Muscle of arm (tissue), 1 donor: ENCODE measurements at regions not wholly inside any gene's neighbourhood (a gene's known extent, or its start where the extent isn't known, plus 50 kb on each side); places are given as distances from the start of the nearest gene placed in this dataset.

ENCODE experiments used
- DNase-seq: peaks from one replicate; pipeline ENCODE4 v3.0.0-alpha.2; 2013

DNA sequence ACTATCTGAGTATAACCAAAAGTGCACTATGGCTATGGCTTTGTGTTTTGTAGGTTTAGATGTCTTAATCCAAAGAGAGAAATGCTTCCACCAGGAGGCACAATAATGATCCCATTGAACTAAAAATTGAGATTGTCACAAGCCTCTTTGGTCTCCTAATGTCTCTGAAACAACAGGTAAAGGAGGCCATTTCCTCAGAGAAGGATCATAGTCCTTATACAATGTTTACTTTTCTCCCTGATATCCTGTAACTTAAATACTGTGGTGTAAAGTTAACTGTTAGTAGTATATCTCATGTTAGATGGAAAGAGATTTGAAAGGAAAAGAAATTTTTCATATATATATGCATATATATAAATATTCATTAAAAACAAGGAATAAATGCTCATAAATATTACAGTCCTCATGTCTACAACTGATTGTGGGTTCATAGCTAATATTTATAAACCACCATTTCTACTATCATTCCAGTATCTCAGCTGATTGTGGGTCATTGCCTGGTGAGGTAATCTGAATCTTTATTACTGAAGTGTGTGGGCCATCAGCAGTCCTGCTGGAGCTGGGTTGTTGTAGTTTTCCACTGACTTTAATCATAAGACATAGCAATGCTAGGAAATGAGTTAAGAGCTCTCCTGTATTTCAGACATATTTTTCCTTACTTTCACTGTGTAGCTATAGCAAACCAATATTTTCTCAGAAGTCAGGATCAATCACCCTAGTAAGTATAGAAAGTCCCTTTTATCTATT lies 1230.4 kb downstream of the PCDH18 start:
- no peak for DNase-seq

DNA sequence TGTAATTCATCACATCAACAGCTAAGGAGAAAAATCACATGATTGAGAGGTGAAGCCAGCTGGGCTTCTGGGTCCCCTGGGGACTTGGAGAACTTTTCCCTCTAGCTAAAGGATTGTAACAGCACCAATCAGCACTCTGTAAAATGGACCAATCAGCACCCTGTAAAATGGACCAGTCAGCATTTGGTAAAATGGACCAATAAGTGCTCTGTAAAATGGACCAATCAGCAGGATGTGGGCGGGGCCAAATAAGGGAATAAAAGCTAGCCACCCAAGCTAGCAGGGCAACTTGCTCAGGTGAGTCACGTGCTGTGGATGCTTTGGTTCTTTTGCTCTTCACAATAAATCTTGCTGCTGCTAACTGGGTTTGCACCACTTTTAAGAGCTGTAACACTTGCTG lies 1248.3 kb downstream of the PCDH18 start:
- no peak for DNase-seq

DNA sequence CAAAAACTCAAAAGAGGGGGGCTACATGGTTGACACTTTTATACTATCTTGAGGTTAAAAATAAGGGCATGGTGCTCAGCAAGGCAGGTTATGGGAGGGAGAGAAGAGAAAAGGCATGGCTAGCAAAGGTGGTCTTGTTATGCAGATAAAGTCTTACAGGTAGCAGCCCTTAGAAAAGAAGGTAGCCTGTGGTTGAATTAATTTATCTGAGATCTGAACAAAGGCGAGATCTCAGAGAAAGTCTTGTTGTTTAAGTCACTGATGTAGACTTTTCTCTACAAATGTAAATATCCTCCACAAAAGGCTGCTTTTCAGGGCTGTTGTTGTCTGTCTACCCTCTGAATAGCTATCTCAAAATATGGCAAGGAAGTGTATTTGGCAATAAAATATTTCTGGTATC lies 1250.4 kb downstream of the PCDH18 start:
- DNase-seq, result no peak

DNA sequence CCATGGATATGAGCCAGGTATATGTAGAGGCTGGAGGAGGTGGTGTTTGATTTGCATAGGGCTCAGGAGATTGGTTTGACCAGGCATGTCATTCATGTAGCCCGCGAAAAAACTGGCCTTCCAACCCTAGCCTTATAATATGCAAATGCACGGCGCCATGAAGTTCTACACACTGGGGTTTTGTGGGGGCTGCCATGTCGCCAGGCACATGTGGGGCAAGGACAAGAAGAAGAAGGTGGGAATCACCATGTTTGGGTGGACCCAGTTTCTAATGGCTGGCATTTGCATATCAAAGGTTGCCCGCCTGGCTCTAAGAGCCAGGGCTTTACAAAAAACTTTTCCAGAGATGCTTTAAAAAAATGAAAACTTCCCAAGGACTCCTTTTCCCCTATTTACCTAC lies 1251.0 kb downstream of the PCDH18 start:
- DNase-seq, result no peak

DNA sequence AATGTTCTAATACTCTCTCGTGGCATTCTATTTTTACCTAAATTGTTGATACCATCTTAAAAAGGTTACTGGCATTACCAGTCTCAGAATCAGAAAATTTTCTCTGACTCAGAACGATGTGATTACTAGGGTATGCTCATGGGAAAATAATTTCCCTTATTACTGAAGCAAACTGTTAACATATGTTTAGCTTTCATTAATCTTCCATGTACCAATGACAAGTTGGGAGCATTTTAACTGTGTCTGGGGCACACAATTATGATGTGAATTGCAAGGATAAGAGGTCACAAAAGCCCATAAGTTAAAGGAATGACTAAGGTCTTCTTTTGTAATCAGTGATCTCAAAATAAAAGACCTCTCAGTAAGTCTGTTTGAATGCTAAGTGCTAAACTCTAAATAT lies 1254.6 kb downstream of the PCDH18 start:
- no peak for DNase-seq

DNA sequence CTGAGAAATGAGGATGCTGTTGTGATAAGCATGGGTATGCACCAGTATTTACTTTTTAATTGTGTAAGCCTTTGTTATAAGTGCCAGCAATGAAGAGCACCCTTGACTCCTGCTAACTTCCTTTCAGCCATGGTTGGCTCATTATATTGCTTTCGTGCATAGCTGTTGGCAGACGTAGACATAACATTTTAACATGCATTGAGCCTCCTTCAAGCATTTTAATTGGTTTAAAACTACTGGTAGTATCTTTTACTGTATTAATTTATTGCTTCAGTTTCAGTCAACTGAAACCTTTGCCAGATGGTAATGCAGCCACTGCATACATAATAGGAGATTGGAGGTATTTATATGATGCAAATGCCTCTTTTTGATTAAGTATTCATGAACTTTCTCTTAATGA lies 1285.4 kb downstream of the PCDH18 start:
- no peak for DNase-seq

DNA sequence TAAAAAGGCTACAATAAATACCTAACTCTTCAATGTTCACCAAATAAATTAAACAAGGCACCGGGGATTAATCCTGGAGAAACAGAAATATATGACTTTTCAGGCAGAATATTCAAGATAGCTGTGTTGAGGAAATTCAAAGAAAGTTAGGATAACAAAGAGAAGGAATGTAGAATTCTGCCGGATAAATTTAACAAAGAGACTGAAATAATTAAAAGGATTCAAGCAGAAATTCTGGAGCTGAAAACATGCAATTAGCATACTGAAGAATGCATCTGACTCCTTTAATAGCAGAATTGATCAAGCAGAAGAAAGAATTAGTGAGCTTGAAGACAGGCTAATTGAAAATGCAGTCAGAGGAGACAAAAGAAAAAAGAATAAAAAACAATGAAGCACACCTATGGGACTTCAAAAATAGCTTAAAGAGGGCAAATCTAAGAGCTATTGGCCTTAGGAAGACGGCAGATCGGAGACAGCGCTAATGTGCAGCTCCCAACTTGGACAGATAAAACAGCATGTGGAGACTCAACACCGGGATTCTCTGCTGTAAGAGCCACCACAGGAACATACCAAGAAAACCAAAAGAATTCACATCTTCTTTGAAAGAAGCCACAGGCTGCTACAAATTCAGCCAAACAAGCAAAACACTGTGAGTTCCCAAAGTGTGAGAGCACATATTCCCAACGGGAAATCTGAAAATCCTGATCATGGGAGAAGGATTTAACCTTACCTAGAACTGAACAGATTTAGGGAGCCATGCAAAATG lies 1290.9 kb downstream of the PCDH18 start:
- no peak for DNase-seq

DNA sequence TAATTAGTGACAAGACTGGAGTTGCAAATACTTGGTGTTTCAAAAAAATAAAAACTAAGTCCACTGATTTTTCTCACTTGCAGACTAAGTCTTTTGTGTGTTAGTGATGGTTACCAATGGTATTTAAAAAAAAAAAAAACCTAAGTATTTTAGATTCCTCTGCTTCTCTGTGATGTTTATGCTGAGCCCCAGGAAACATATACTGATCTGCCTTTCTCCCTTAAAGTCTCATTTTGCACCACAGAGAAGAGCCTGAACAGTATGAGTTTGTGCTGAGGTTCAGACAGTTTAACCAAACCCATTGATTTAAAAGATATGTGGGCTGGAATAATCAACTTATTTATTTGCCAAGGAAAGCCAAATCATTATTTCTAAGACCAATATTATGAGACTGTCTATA lies 1305.0 kb downstream of the PCDH18 start:
- no peak for DNase-seq

DNA sequence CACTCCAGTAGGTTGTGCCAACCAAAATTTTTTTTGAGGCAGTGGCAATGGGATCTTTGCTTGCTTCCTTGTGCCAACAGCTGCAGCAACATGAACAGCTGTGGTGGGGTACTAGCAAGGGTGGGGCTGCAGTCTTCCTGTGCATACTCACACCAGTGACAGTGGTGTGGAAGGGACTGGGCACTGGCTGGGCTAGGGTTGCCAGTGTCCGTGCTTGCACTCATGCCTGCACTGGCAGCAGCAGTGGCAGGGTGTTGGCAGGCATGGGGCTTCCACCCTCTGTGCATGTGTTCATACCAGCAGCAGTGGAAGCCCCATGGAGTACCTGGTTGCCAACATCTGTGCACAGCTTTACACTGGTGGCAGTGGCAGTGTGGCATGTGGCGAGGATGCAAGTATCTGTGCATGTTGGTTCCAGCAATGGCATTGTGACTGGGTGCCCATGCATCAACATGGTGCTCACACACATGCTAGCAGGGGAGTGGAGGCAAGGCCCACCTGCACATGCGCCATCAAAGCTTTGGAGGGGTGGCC lies 1312.6 kb downstream of the PCDH18 start:
- no peak for DNase-seq

DNA sequence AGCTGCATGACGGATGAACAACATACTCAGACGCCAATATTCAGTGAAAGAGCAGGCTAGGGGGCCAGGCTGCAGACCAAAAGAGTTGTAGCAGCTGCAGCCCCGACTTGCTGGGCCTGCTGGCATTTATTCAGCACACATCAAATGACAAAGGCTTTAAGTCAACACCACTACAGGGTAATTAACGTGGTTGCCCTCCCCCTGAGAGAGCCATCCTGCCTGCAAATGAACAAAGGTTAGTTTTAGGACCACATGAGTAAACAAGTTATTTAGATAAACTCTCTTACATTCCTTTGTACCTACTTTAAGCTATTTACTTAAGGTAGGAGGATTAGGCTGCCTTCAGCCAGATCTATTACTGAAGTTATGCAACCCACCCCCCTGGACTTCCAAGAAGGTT lies 1329.1 kb downstream of the PCDH18 start:
- no peak for DNase-seq

DNA sequence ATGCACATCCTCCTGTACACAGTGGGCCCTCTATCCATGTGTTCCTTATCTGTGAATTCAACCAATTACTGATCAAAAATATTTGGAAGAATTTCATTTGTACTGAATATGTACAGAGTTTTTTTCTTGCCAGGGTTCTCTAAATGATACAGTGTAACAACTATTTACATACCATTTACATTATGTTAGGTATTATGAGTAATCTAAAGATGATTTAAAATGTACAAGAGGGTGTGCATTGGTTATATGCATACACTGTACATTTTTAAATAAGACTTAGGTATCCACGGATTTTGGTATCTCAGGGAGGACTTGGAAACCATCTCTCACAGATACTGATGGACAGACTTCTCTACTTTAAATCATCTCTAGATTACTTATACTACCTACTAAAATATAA lies 1333.9 kb downstream of the PCDH18 start:
- DNase-seq, result no peak

DNA sequence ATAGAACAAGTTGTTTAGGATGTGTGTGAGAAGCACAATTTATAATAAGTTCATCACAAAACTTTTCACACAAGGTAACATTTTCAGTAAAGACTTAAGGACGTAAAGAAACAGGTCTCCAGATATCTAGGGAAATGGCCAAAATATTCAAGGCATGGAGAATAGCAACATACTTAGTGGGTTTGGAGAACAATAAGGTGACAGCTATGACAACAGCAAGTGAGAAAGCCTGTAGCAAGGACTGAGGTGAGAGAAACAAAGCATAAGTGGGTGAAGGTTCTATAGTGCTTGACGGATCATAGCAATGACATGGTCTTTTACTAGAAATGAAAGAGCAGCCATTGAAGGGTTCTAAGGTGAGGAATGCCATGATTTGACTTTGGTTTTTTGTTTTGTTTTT lies 1337.3 kb downstream of the PCDH18 start:
- DNase-seq, result no peak

DNA sequence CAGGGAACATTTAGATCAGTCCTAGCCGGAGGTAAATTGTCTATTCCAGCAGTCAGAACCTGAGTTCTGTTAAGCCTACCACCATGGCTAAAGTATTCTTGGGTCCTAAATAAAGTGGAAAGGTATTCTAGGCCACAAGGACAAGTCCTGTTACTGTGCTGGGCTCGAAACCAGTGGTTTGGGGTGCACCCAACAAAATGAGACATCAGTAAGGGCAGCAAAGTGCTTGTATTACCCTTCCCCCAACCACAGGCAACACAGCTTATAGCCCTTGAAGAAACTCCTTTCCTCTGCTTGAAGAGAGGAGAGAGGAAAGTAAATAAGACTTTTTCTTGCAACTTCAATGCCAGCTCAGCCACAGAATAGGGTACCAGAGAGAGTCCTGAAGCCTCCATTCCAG lies 1345.6 kb downstream of the PCDH18 start:
- no peak for DNase-seq

DNA sequence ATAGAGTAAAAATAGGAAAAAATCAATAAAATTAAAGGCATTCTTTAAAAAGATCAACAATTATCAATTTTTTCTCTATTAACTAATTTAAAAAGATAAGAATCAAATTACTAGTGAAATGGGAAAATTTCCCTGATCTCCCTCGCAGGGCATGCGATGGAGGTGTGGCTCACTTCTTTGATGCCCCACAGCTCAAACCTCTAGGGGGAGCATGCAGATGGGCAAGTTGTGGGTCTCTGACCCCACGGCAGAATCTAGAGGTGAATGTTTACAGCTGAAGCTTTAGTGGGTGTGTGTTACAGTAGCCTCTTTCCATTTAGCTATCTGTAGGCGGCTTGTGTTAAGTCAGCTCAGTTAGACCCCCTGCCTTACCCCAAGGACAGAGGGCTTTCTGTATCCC lies 1348.8 kb downstream of the PCDH18 start:
- DNase-seq, result no peak

DNA sequence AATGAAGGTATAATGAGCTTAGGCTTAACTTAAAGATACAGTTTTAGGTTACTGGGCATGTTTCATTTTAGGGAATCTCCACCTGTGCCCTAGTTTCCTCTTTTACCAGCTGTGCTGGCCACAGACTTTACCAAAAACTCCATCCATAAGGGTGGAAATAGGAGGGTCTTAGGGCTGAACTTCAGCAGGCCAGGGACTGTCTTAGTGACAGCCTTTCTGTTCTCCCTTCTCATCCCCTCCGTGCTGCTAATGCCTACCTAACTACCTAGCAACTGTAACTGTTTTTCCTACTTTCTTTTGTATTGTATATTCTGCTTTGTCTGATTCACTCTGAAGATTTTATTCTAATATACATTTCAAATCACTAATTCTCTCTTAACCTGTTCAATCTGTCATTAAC lies 1375.3 kb downstream of the PCDH18 start:
- DNase-seq, result no peak

DNA sequence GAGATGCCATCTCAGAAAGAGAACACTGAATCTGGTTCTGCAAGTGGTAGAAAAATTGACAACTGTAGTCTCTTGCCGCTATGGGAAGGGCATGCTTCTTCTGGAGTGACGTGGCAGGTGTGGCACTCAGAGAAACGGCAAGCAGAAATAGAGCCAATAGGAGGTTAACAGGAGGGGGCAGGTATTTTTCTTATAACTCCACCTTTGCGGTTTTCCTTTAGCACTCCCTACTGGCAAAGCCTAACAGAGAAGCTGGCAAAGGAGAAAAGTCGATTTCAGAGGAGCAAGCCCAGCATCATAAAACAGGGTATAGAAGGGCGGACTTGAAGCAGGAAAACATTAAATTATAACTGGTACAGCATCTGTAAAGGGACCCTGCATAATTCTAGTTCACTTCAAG lies 1382.2 kb downstream of the PCDH18 start:
- no peak for DNase-seq

DNA sequence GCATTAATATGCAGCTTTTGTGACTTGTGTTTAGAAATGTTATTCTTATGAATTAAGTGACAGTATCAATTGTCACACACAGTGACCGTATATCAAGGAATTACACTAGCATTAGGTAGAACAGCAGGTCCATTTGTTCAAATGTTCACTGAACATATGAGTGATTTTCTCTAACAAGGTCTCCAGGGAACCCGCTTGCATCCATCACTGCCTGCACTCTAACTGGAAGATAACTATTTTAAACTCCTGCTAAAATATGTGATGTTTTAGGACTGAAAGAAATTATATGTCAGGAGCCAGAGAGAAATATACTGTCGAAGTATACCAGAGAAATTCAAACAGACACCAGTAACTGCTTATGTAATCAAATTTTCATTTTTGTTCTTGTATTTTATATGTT lies 1395.7 kb downstream of the PCDH18 start:
- DNase-seq, result no peak

DNA sequence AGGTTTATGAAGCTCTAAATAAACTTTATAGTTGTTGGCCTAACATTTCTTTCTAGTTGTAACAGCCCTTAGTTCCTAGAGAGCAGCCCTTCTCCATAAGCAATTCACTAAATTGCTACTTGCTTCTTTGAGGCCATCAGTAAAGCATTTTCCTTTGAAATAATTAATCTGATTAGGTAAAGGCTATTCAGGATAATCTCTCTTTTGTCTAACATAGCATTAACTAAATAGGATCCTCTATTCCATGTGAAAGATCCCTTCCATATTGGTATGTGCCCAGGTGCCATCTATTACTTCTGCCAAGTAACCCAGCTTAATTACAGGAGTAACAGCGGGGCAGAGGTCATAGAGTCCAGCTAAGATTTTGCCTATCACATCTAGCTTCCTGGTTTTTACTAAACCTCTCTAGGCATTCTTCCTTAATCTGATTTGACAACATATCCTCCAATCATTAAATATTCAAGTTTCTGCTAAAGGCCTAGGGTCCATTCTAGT lies 1408.0 kb downstream of the PCDH18 start:
- DNase-seq, result no peak

DNA sequence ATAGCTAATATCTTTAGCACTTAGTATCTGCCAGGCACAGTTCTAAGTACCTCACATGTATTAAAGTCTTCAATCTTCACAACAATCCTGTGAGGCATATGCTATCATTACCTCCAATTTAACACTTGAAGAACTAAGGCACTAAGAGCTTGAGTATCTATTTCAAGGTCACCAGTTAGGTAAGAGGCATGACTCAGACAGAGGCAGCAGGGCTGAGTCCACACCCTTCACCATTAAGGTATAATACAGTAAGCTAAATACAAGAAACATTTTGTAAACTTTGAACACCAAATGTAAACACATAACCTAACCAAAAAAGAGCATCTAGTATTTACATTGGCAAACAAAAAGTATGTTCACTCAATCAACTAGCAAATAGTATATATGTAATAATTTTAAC lies 1410.9 kb downstream of the PCDH18 start:
- DNase-seq, result no peak

DNA sequence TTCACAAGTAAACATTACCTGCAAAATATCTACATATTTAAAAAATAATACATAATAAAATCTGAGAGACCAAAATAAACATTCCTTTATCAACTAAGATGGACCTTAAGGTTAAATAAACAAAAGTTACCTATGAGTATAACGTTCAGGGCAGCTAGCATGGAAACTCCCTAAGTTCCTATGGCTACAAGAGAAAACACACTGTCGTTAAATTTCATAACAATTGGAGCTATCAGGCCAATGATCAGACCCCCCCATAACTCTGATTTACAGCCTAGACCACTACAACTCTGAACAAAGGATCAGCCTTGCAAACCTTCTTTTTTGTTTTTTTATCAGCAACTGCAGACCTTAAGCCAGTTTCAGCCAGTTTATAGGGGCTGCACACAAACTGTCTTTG lies 1418.4 kb downstream of the PCDH18 start:
- no peak for DNase-seq

DNA sequence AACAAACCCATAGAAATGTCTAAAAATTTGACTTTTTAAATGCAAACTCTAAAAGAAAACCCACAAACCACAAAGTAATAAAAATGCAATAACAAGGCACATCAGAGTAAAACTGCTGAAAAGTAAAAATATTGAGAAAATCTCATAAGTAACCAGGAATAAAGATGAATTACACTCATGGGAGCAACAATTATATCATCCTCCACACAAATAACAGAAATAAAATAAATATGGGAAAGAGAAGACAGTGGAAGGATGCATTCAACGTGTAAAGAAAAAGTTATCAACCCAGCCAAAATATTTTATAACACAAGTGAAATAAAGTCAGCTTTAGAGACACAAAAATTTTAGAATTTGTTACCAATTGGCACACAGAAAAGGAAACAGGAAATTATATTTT lies 1420.2 kb downstream of the PCDH18 start:
- peak; percentile 35 for DNase-seq

DNA sequence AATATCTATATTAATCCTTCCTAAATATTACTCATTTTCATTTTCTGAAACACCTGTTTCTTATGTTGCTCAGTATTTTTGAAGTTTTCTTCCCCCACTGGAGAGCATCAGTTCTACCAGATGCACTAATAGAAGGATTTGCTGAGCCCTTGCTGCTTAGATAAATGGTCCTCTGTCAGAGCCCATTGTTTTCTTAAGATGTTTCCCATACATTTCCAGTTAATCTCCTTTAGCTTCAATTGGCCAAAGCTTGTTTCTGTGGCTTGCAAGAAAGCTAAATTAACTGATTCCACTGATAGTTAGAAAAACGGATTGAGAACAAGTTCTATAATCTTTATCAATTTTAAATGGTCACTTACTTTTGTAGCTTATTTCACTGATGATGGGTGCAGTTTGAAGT lies 1425.5 kb downstream of the PCDH18 start:
- DNase-seq, result no peak

DNA sequence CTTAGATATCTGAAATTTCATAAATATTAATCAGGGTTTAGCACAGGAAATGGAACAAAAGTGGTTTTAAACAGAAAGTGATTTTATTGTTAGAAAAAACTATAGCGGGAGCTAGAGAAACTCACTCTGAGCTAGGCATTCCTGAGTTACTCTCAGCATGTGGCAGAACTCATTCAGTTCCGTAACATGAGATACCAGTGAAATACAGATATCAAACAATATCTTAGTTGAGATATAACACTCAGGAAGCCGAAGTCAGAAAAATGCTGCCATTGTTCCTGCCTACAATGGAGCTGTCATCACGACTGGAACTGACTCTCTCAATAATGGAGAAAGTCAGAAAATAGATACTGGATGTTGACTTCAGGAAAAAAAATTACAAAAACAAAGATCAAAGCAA lies 1428.7 kb downstream of the PCDH18 start:
- DNase-seq, result no peak
